Colonic mucosa (tissue), 4 donors: ENCODE measurements at regions not wholly inside any gene's neighbourhood (a gene's known extent, or its start where the extent isn't known, plus 50 kb on each side); places are given as distances from the start of the nearest gene placed in this dataset.

Experiments
- DNase-seq: peaks from one replicate; pipeline ENCODE4 v3.0.0-alpha.2; 2020
- H3K27ac ChIP-seq: fragments of 200-600 bp; one replicate; pipeline ENCODE4 v1.8.0; 2021
- H3K27me3 ChIP-seq: fragments of 200-600 bp; one replicate; pipeline ENCODE4 v1.8.0; 2021
- H3K36me3 ChIP-seq: fragments of 200-600 bp; one replicate; pipeline ENCODE4 v1.8.0; 2021
- H3K4me1 ChIP-seq: fragments of 200-600 bp; one replicate; pipeline ENCODE4 v1.8.0; 2021; ENCODE audit warnings: mild to moderate bottlenecking
- H3K4me3 ChIP-seq: fragments of 200-600 bp; one replicate; pipeline ENCODE4 v1.8.0; 2021
- H3K9ac ChIP-seq, 2 donors: one replicate each; pipeline ENCODE4 v1.7.0; 2013; ENCODE audit warnings: control low read depth in 2 of 2, low read depth in 2 of 2, low read length in 2 of 2
- H3K9me3 ChIP-seq: fragments of 200-600 bp; one replicate; pipeline ENCODE4 v1.8.0; 2021
- intact Hi-C: fragments of 100-400 bp; cut with DNase I; formaldehyde crosslinking; loops from one replicate; pipeline ENCODE4 v1.14.1; 2022
- TF ChIP-seq, protein P1 (sequence below): fragments of 200-600 bp; IDR thresholded peaks from one replicate; pipeline ENCODE4 v1.8.0; 2022; ENCODE audit warnings: antibody characterized with exemption, mild to moderate bottlenecking
- donor health status: healthy.
- donor health status: DM: no; HTN: no; CAD: no.
- donor health status: DM: no; HTN: no; CAD: no.

DNA sequence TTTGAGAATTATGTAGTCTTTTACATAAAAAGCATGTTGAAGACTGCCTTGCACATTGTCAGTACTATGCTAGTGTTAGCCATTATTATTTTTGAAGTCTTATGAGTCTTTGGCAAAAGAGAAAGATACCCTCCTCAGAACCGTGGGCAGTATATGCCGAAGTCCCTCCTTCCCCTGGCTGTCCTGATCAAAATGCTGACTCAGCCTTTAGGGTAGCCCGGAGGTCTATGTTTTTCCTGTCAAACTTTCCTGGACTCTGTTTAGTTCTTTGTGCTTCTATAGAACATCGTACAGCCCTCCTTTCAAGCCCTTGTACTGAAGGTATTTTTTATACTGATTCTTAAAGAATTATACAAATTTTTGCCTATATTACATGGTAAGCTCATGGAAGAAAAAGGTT lies 264.7 kb upstream of the ATP5MC3 start:
- Histone ChIP-seq H3K4me1 (no peaks in the 10 kb centered on the region), H3K9ac (no peak overlapping the region), H3K9me3 (no peaks in the 10 kb centered on the region), H3K4me3 (no peak overlapping the region), H3K36me3 (no peaks in the 10 kb centered on the region), H3K27ac (no peak overlapping the region), H3K27me3 (no peaks in the 10 kb centered on the region)
- intact Hi-C loops, result no loop called here
- TF ChIP-seq, protein P1, sequence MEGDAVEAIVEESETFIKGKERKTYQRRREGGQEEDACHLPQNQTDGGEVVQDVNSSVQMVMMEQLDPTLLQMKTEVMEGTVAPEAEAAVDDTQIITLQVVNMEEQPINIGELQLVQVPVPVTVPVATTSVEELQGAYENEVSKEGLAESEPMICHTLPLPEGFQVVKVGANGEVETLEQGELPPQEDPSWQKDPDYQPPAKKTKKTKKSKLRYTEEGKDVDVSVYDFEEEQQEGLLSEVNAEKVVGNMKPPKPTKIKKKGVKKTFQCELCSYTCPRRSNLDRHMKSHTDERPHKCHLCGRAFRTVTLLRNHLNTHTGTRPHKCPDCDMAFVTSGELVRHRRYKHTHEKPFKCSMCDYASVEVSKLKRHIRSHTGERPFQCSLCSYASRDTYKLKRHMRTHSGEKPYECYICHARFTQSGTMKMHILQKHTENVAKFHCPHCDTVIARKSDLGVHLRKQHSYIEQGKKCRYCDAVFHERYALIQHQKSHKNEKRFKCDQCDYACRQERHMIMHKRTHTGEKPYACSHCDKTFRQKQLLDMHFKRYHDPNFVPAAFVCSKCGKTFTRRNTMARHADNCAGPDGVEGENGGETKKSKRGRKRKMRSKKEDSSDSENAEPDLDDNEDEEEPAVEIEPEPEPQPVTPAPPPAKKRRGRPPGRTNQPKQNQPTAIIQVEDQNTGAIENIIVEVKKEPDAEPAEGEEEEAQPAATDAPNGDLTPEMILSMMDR, result no peak
- DNase-seq, result no peak

DNA sequence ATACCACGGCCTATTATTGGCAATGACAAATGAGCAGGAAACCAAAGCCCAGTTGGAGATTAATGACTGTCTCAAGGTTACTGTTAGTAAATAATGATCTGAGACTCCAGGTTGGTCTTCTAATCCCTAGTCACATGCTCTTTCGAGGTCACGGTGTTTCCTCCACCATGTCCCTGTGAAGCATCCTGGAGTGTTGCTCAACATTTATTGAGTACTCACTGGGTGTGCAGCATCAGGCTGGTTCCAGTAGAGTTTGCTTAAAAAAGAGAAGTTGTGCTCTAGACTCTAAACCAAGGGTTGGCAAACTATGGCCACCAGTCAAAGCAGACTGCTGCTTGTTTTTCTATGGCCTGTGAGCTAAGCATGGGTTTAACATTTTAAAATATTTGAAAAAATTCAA lies 263.8 kb upstream of the ATP5MC3 start:
- Histone ChIP-seq H3K27ac (no peak overlapping the region), H3K36me3 (no peaks in the 10 kb centered on the region), H3K4me3 (no peak overlapping the region), H3K9ac (no peak overlapping the region), H3K27me3 (no peaks in the 10 kb centered on the region), H3K9me3 (no peaks in the 10 kb centered on the region), H3K4me1 (no peaks in the 10 kb centered on the region)
- intact Hi-C loops, result no loop called here
- DNase-seq, result no peak
- TF ChIP-seq, protein P1, result no peak

DNA sequence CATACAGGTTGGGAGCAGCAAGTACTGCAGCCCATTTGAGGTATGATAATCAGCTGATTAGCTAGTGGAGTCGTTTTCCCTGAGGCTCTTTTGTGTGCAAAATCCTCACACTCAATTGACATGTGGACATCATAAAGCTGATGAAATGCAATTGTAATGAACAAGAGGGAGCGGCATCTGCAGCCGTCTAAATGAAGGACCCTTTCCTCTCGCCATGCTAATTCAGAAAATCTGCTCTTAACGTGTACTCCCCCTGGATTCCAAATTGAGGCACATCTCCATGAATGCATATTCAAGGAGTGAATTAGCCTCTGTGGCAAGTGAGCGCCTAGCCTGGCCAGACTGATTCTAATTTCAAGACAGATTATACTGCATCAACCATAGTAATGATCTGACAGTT lies 260.9 kb upstream of the ATP5MC3 start:
- H3K9ac ChIP-seq, result no peak overlapping the region
- H3K27me3 ChIP-seq, result no peaks in the 10 kb centered on the region
- DNase-seq, result no peak
- no peak overlapping the region for H3K4me3 ChIP-seq
- TF ChIP-seq, protein P1, result no peak
- intact Hi-C loops, result no loop called here
- no peaks in the 10 kb centered on the region for H3K4me1 ChIP-seq
- H3K9me3 ChIP-seq, result no peaks in the 10 kb centered on the region
- H3K36me3 ChIP-seq, result no peaks in the 10 kb centered on the region
- H3K27ac ChIP-seq, result no peak overlapping the region

DNA sequence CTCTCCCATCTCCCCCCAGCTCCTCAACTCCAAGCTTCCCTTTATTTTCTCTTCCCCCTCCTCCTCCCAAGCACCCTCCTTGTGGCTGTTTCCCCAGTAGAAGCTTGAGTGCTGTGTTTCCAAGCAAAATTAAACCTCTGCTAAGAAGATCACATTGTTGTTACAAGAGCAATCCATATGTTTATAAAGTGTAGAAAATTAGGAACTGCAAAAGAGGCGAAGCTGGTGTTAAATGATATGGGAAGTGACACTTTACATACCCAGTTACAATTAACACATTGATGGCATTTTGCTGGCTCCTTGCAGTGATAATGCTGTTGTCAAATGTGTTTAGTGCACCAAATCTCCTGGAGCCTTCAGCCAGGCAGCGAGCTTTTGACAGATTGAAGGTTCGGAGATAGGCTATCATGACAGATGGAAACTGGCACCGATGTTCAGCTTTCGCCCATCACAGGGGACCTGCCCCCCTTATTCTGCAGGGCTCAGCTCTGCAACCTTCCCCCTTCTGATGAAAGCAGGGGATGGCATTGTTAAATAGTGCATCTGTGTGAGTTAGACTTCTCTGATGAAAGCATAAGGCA lies 259.8 kb upstream of the ATP5MC3 start:
- no peak for DNase-seq
- H3K4me3 ChIP-seq, result no peak overlapping the region
- no peak overlapping the region for H3K9ac ChIP-seq
- intact Hi-C loops, result no loop called here
- no peaks in the 10 kb centered on the region for H3K9me3 ChIP-seq
- TF ChIP-seq, protein P1, result no peak
- H3K36me3 ChIP-seq, result no peaks in the 10 kb centered on the region
- H3K27me3 ChIP-seq, result no peaks in the 10 kb centered on the region
- no peaks in the 10 kb centered on the region for H3K4me1 ChIP-seq
- H3K27ac ChIP-seq, result no peak overlapping the region

DNA sequence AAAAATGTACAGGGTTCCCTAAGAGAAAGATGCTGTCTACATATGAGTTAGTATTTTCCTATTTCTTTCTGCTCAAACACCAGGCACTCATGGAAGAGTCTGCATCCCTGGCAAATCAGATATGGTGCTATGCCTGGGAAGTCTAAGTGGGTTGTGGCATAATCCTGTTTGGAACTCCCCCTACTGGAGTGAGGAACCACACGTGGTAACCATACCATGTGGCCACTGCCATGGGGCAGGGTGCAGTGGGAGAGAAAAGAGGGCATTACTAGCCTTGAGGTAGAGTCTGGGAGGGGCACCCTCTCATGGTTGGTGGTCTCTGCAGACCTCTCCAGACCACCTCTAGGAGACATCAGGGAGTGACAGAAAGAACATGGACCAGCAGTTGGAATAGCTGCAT lies 257.9 kb upstream of the ATP5MC3 start:
- Histone ChIP-seq H3K27ac (no peak overlapping the region), H3K36me3 (no peaks in the 10 kb centered on the region), H3K9me3 (no peaks in the 10 kb centered on the region), H3K4me3 (no peak overlapping the region), H3K4me1 (no peaks in the 10 kb centered on the region), H3K27me3 (no peaks in the 10 kb centered on the region), H3K9ac (no peak overlapping the region)
- intact Hi-C loops, result no loop called here
- DNase-seq, result no peak
- TF ChIP-seq, protein P1, result no peak
